Left renal cortex interstitium (tissue), 4 donors: ENCODE measurements at regions not wholly inside any gene's neighbourhood (a gene's known extent, or its start where the extent isn't known, plus 50 kb on each side); places are given as distances from the start of the nearest gene placed in this dataset.
A peak's percentile ranks its signal among the peaks of the same experiment; 100 is the strongest.

ENCODE experiments used
- DNase-seq, 4 donors: peaks; one replicate each; pipeline ENCODE4 v3.0.0-alpha.2; 2013; ENCODE audit warnings: low read depth in 4 of 4, low spot score in 2 of 4, missing footprints in 1 of 4

GRCh38 chr14:53569446-53569845 lies 387.2 kb downstream of the BMP4 start:
- DNase-seq: no peak

GRCh38 chr14:53567236-53567780 lies 389.3 kb downstream of the BMP4 start:
- DNase-seq: no peak

GRCh38 chr14:53564870-53565269 lies 391.8 kb downstream of the BMP4 start:
- DNase-seq: no peak

- no peak for DNase-seq
These were observed 393.0 kb downstream of the BMP4 start for GRCh38 chr14:53563628-53564027.

- DNase-seq: no peak
These were observed 400.1 kb upstream of the DDHD1 start for GRCh38 chr14:53553221-53553620.

GRCh38 chr14:53551862-53552261 lies 398.7 kb upstream of the DDHD1 start:
- DNase-seq: no peak

GRCh38 chr14:53550776-53551175 lies 397.7 kb upstream of the DDHD1 start:
- DNase-seq: no peak

GRCh38 chr14:53549956-53550355 lies 396.8 kb upstream of the DDHD1 start:
- no peak for DNase-seq

GRCh38 chr14:53547593-53547992 lies 394.5 kb upstream of the DDHD1 start:
- DNase-seq: no peak

GRCh38 chr14:53545217-53545616 lies 392.1 kb upstream of the DDHD1 start:
- DNase-seq: no peak

- peak in 1 of 4 donors; percentile 67 for DNase-seq
These were observed 389.6 kb upstream of the DDHD1 start for GRCh38 chr14:53542732-53543131.

GRCh38 chr14:53541411-53541810 lies 388.3 kb upstream of the DDHD1 start:
- DNase-seq: no peak

- peak; percentile 69 to 88 (median 80) for DNase-seq
These were observed 386.5 kb upstream of the DDHD1 start for GRCh38 chr14:53539489-53540126.

- no peak for DNase-seq
These were observed 385.3 kb upstream of the DDHD1 start for GRCh38 chr14:53538316-53538881.

- no peak for DNase-seq
These were observed 384.5 kb upstream of the DDHD1 start for GRCh38 chr14:53537422-53538315.

GRCh38 chr14:53536446-53536845 lies 383.3 kb upstream of the DDHD1 start:
- no peak for DNase-seq

- no peak for DNase-seq
These were observed 381.7 kb upstream of the DDHD1 start for GRCh38 chr14:53534841-53535240.

GRCh38 chr14:53533384-53533970 lies 380.4 kb upstream of the DDHD1 start:
- DNase-seq: no peak

- DNase-seq: no peak
These were observed 379.7 kb upstream of the DDHD1 start for GRCh38 chr14:53532853-53533252.

- no peak for DNase-seq
These were observed 378.6 kb upstream of the DDHD1 start for GRCh38 chr14:53531730-53532129.

- DNase-seq: no peak
These were observed 378.0 kb upstream of the DDHD1 start for GRCh38 chr14:53531156-53531555.
